CD8-positive, alpha-beta memory T cell (primary cell): ENCODE measurements at regions not wholly inside any gene's neighbourhood (a gene's known extent, or its start where the extent isn't known, plus 50 kb on each side); places are given as distances from the start of the nearest gene placed in this dataset.

Source experiments
- CTCF ChIA-PET: fragments of 350-600 bp; sonication (Branson Sonifier 250); formaldehyde crosslinking; loops from one replicate; lab custom pipeline; 2021; ENCODE audit warnings: antibody characterized with exemption; lab: Charles Lee
- POLR2A ChIA-PET: fragments of 350-600 bp; sonication (Branson Sonifier 250); formaldehyde crosslinking; loops from one replicate; lab custom pipeline; 2021; ENCODE audit warnings: antibody characterized with exemption; lab: Charles Lee
- DNase-seq, 5 donors: peaks; one replicate each; pipeline versions ENCODE4 v3.0.0 to v3.0.0-alpha.2; 2020 to 2022; ENCODE audit warnings: mixed read lengths in 1 of 5
- H3K27ac ChIP-seq: one replicate; pipeline ENCODE4 v1.7.0; 2013; ENCODE audit warnings: low read depth, mild to moderate bottlenecking, low read length, moderate library complexity
- H3K27me3 ChIP-seq: 2 replicates; pipeline ENCODE4 v1.7.0; 2013; ENCODE audit warnings: low read length, mild to moderate bottlenecking; ENCODE audit not compliant: insufficient read depth, poor library complexity, severe bottlenecking
- H3K36me3 ChIP-seq: 2 replicates; pipeline ENCODE4 v1.7.0; 2013; ENCODE audit warnings: mild to moderate bottlenecking, low read length, moderate library complexity; ENCODE audit not compliant: insufficient read depth
- H3K4me1 ChIP-seq: 2 replicates; pipeline ENCODE4 v1.7.0; 2013; ENCODE audit warnings: mild to moderate bottlenecking, low read length, moderate library complexity; ENCODE audit not compliant: insufficient read depth
- H3K4me3 ChIP-seq: 2 replicates; pipeline ENCODE4 v1.7.0; 2013; ENCODE audit warnings: mild to moderate bottlenecking, low read length
- H3K9me3 ChIP-seq: 2 replicates; pipeline ENCODE4 v1.7.0; 2013; ENCODE audit warnings: mild to moderate bottlenecking, low read length
- H3K27ac Mint-ChIP-seq, 8 donors: one replicate each; pipeline ENCODE4 v1.8.0; 2020 to 2021; ENCODE audit warnings: mixed read lengths in 8 of 8, mild to moderate bottlenecking in 6 of 8, inconsistent platforms in 3 of 8, moderate library complexity in 3 of 8
- H3K27me3 Mint-ChIP-seq, 2 donors: one replicate each; pipeline ENCODE4 v1.8.0; 2020 to 2021; ENCODE audit warnings: mixed read lengths in 2 of 2, mild to moderate bottlenecking in 1 of 2, moderate library complexity in 1 of 2
- H3K36me3 Mint-ChIP-seq, 3 donors: one replicate each; pipeline ENCODE4 v1.8.0; 2020 to 2021; ENCODE audit warnings: mixed read lengths in 3 of 3, inconsistent platforms in 1 of 3, mild to moderate bottlenecking in 1 of 3
- H3K4me1 Mint-ChIP-seq, 3 donors: one replicate each; pipeline ENCODE4 v1.8.0; 2020 to 2021; ENCODE audit warnings: mixed read lengths in 3 of 3, inconsistent platforms in 1 of 3, mild to moderate bottlenecking in 1 of 3
- H3K4me3 Mint-ChIP-seq, 7 donors: one replicate each; pipeline ENCODE4 v1.8.0; 2020 to 2021; ENCODE audit warnings: mixed read lengths in 7 of 7, mild to moderate bottlenecking in 6 of 7, moderate library complexity in 4 of 7, inconsistent platforms in 2 of 7
- H3K9me3 Mint-ChIP-seq, 5 donors: one replicate each; pipeline ENCODE4 v1.8.0; 2020 to 2022; ENCODE audit warnings: mixed read lengths in 5 of 5, mild to moderate bottlenecking in 3 of 5, moderate library complexity in 2 of 5, inconsistent platforms in 1 of 5

DNA sequence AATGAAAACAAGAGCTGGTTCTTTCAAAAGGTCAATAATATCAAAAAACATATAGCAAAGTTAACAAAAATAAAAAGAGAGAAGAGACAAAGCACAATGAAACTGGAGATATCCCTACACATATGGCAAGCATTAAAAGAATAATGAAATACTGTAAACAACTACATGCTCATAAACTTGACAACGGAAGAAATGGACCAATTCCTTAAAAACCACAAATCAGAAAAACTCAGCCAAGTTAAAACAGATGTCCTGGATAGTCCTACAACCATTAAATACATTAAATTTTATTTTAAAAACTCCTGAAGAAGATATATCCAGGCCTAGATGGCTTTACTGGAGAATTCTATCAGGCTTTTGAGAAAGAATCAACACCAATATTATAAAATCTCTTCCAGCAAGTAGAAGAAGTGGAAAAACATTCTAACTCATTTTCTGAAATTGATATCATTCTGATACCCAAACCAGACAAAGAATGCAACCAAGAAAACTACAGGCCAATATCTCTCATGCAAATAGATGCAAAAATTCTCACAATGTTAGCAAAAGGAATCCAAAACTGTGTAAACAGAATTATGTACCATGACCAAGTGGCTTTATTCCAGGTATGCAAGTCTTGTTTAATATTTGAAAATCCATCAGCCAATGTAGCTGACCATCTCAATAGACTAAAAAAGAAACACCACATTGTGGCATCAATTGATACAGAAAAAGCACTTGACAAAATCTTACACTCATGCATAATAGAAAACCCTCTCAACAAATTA, 56.1 kb upstream of the LRRC7 start:
- Mint-ChIP-seq H3K27me3 (no peaks in the 10 kb centered on the region), H3K36me3 (no peaks in the 10 kb centered on the region), H3K27ac (no peak overlapping the region), H3K4me1 (no peaks in the 10 kb centered on the region), H3K4me3 (no peak overlapping the region), H3K9me3 (peaks cover 4 to 24% (median 9%) of the 10 kb centered on the region in 5 donors)
- Histone ChIP-seq H3K36me3 (no peaks in the 10 kb centered on the region), H3K4me3 (no peak overlapping the region), H3K27me3 (no peaks in the 10 kb centered on the region), H3K4me1 (no peaks in the 10 kb centered on the region), H3K9me3 (no peaks in the 10 kb centered on the region), H3K27ac (no peak overlapping the region)
- DNase-seq, result no peak
- ChIA-PET CTCF (no interaction called here), POLR2A (no interaction called here)

DNA sequence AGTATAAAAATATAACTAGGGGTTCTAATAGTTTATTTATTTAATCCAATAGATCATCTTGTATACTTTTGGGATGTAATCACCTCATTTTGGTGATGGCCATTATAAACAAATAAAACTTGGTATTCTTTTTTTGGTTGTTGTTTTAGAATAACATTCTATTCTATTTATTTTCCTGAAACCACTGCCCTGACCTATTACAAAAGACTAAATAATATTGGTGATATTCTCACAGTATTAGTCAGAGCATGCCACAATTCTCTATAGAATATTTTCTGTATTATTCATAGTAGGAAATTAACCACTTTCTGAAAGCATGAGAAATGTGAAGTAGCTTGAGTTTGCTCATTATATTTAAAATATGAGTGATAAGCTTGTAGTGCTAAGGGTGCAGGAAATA, 54.1 kb upstream of the LRRC7 start:
- H3K4me1 Mint-ChIP-seq, result no peaks in the 10 kb centered on the region
- ChIA-PET CTCF (no interaction called here), POLR2A (no interaction called here)
- Histone ChIP-seq H3K4me3 (no peak overlapping the region), H3K36me3 (no peaks in the 10 kb centered on the region), H3K4me1 (no peaks in the 10 kb centered on the region), H3K27me3 (no peaks in the 10 kb centered on the region), H3K27ac (no peak overlapping the region), H3K9me3 (no peaks in the 10 kb centered on the region)
- H3K4me3 Mint-ChIP-seq, result no peak overlapping the region
- no peak overlapping the region for H3K27ac Mint-ChIP-seq
- no peaks in the 10 kb centered on the region for H3K27me3 Mint-ChIP-seq
- no peak for DNase-seq
- H3K9me3 Mint-ChIP-seq, result peaks cover 4 to 20% (median 8%) of the 10 kb centered on the region in 5 donors
- no peaks in the 10 kb centered on the region for H3K36me3 Mint-ChIP-seq
